GM12872 (cell line): ENCODE measurements at regions not wholly inside any gene's neighbourhood (a gene's known extent, or its start where the extent isn't known, plus 50 kb on each side); places are given as distances from the start of the nearest gene placed in this dataset.

Source experiments
- TF ChIP-seq, protein P1 (sequence below): IDR thresholded peaks from 3 replicates; pipeline ENCODE4 v1.5.1; 2011; ENCODE audit warnings: low read depth, mild to moderate bottlenecking, low read length, moderate library complexity; ENCODE audit not compliant: insufficient read depth

DNA sequence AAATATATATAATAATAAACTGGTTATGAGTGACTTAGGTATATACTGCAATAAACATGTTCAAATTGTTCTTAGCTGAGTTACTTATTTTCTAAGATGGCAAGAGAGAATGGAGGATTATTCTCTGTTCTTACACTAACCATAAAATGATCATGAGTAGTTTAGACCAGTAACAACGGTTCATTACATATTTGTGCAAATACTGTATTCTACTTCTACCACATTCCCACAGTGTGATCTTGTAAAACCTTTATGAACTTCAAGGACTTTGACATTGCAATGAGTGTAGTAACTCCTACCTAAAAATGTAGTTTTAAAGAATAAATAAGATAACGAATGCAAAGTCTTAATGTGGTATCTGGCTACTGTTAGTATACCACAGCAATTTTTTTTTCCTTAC lies 353.7 kb upstream of the NCAM2 start:
- TF ChIP-seq, protein P1, sequence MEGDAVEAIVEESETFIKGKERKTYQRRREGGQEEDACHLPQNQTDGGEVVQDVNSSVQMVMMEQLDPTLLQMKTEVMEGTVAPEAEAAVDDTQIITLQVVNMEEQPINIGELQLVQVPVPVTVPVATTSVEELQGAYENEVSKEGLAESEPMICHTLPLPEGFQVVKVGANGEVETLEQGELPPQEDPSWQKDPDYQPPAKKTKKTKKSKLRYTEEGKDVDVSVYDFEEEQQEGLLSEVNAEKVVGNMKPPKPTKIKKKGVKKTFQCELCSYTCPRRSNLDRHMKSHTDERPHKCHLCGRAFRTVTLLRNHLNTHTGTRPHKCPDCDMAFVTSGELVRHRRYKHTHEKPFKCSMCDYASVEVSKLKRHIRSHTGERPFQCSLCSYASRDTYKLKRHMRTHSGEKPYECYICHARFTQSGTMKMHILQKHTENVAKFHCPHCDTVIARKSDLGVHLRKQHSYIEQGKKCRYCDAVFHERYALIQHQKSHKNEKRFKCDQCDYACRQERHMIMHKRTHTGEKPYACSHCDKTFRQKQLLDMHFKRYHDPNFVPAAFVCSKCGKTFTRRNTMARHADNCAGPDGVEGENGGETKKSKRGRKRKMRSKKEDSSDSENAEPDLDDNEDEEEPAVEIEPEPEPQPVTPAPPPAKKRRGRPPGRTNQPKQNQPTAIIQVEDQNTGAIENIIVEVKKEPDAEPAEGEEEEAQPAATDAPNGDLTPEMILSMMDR: no peak

DNA sequence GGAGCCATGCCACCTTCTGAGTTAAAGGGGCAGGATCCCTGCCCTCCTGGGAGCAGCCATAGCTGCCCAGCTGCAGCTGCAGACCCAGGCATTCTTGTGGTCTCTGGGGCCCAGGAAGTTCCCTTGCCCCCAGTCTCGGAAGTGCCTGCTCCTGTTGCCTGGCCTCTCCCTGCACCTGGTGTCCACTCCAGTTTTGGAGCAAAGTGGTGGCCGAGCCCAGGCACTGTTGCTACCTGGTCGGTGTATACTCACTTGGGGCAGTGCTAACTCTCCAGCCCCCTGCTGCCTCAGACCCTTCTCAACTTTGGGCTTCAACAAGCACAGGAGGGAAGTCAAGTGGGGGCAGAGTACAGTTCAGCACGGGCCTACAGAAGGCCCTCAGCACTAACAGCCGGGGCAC lies 352.9 kb upstream of the NCAM2 start:
- TF ChIP-seq, protein P1: no peak

- TF ChIP-seq, protein P1: no peak
Measured at GRCh38 chr21:20646431-20647165, 351.6 kb upstream of the NCAM2 start.

- TF ChIP-seq, protein P1: no peak
Measured at GRCh38 chr21:20647607-20648006, 350.6 kb upstream of the NCAM2 start.

GRCh38 chr21:20649231-20649630 lies 349.0 kb upstream of the NCAM2 start:
- TF ChIP-seq, protein P1: no peak

GRCh38 chr21:20652846-20653245 lies 345.4 kb upstream of the NCAM2 start:
- TF ChIP-seq, protein P1: no peak

GRCh38 chr21:20661246-20661645 lies 337.0 kb upstream of the NCAM2 start:
- TF ChIP-seq, protein P1: no peak
